ENCODE measurements at regions not wholly inside any gene's neighbourhood (a gene's known extent, or its start where the extent isn't known, plus 50 kb on each side); places are given as distances from the start of the nearest gene placed in this dataset.

DNA sequence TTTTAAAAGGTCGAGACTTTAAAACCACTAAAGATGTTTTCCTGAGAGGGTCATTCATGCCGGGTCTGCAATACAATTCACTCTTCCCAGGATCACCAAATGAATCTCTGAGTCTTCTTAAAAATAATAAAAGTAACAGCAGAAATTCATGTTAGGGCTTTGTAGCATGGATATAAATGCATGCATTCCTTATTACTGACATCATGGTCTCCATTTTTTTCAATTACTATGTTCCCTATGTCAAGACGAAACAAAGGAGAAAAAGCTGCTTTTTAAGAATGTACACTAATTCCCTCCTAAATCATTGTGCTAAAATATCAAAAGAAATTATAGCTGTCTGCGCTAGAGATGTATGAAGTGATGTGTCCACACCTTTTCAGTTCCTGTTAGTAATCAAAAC is 789.9 kb upstream of the LRRC4C start:
- TF ChIP-seq POLR2A (IDR thresholded peaks at IDR 0.05) (no peak), CTCF (IDR thresholded peaks at IDR 0.05) (no peak)

All from suprapubic skin (tissue), 3 donors.